GM12878 (cell line): ENCODE measurements at regions not wholly inside any gene's neighbourhood (a gene's known extent, or its start where the extent isn't known, plus 50 kb on each side); places are given as distances from the start of the nearest gene placed in this dataset.

ENCODE experiments used
- ATAC-seq: fragments of 200-7000 bp; cut with Tn5 transposase; 3 replicates; pipeline ENCODE4 v1.9.1; 2020; ENCODE audit warnings: mild to moderate bottlenecking, moderate library complexity
- BruUV-seq: library from RNA; stranded (reverse); fragments of 400-500 nt; replicated peaks from 2 replicates; lab custom pipeline; 2021; lab: Mats Ljungman, UMichigan
- CTCF ChIA-PET: fragments of 300-600 bp; sonication (Branson Sonifier 250); formaldehyde crosslinking; extraction: SDS; loops from one replicate; lab custom pipeline; 2021; ENCODE audit warnings: inconsistent platforms; lab: Yijun Ruan, JAX
- POLR2A ChIA-PET: fragments of 350-600 bp; formaldehyde crosslinking; extraction: SDS; loops from one replicate; lab custom pipeline; 2021; ENCODE audit warnings: inconsistent platforms; lab: Charles Lee
- RAD21 ChIA-PET: fragments of 300-600 bp; sonication (Branson Sonifier 250); formaldehyde crosslinking; loops from one replicate; lab custom pipeline; 2023; ENCODE audit warnings: antibody characterized with exemption; ENCODE audit not compliant: unreplicated experiment; lab: Charles Lee
- SMC1A ChIA-PET: fragments of 300-600 bp; sonication (Branson Sonifier 250); formaldehyde crosslinking; loops from one replicate; lab custom pipeline; 2023; ENCODE audit not compliant: unreplicated experiment, uncharacterized antibody; lab: Charles Lee
- DNase-seq: peaks from one replicate; pipeline ENCODE4 v3.0.0-alpha.2; 2011; ENCODE audit warnings: low read depth, low spot score
- FAIRE-seq: peaks from 3 replicates; lab custom pipeline; 2011; peaks lifted over from hg19 to GRCh38; lab: Jason Lieb, UNC
- H2AFZ ChIP-seq: 2 replicates; pipeline ENCODE4 v1.6.0; 2011; ENCODE audit warnings: low read depth, low read length, control low read depth; ENCODE audit not compliant: control insufficient read depth
- H3K27ac ChIP-seq: 2 replicates; pipeline ENCODE4 v1.5.1; 2011; ENCODE audit warnings: control low read depth; ENCODE audit not compliant: control insufficient read depth, insufficient read depth
- H3K27me3 ChIP-seq, 2 experiments: replicated peaks in 1 of 2; 2 replicates each; pipeline versions ENCODE4 v1.6.0 to v1.6.1; 2011; ENCODE audit warnings: low read length in 1 of 2; ENCODE audit not compliant: control insufficient read depth in 2 of 2, insufficient read depth in 2 of 2
- H3K36me3 ChIP-seq, 2 experiments: 2 replicates each; pipeline ENCODE4 v1.5.1; 2011; ENCODE audit warnings: low read length in 1 of 2; ENCODE audit not compliant: control insufficient read depth in 2 of 2, insufficient read depth in 2 of 2
- H3K4me1 ChIP-seq: 2 replicates; pipeline ENCODE4 v1.6.1; 2011; ENCODE audit warnings: mild to moderate bottlenecking, low read length, moderate library complexity, mixed read lengths; ENCODE audit not compliant: control insufficient read depth, insufficient read depth
- H3K4me2 ChIP-seq: 2 replicates; pipeline ENCODE4 v1.6.0; 2011; ENCODE audit warnings: control low read depth; ENCODE audit not compliant: control insufficient read depth, insufficient read depth
- H3K4me3 ChIP-seq: fragments of 200-600 bp; sonication (generic); 2 replicates; pipeline ENCODE4 v1.5.1; 2016
- H3K79me2 ChIP-seq: 2 replicates; pipeline ENCODE4 v1.6.0; 2011; ENCODE audit warnings: low read length; ENCODE audit not compliant: control insufficient read depth, insufficient read depth
- H3K9ac ChIP-seq: 2 replicates; pipeline ENCODE4 v1.8.0; 2011; ENCODE audit warnings: low read length, control low read depth, mixed read lengths; ENCODE audit not compliant: control insufficient read depth, insufficient read depth
- H3K9me3 ChIP-seq: replicated peaks from 3 replicates; pipeline ENCODE4 v1.5.1; 2011; ENCODE audit warnings: mild to moderate bottlenecking, low read length; ENCODE audit not compliant: control insufficient read depth, insufficient read depth
- H4K20me1 ChIP-seq: 2 replicates; pipeline ENCODE4 v1.6.0; 2011; ENCODE audit not compliant: control insufficient read depth, insufficient read depth
- BMI1 ChIP-seq: fragments of 450-650 bp; IDR thresholded peaks from 2 replicates; pipeline ENCODE4 v1.6.1; 2016; ENCODE audit warnings: mild to moderate bottlenecking, moderate library complexity, borderline replicate concordance
- CBX5 ChIP-seq: sonication (generic); IDR thresholded peaks from 2 replicates; pipeline ENCODE4 v1.6.1; 2016; ENCODE audit warnings: low read depth, moderate library complexity, mild to moderate bottlenecking, inconsistent platforms
- CHD1 ChIP-seq: IDR thresholded peaks from 2 replicates; pipeline ENCODE4 v1.6.1; 2012; ENCODE audit warnings: low read depth, low read length, improper control_type of control experiment
- CHD4 ChIP-seq: fragments of 200-600 bp; sonication (generic); IDR thresholded peaks from 2 replicates; pipeline ENCODE4 v1.6.1; 2016; ENCODE audit warnings: mild to moderate bottlenecking
- DPF2 ChIP-seq: fragments of 450-650 bp; IDR thresholded peaks from 2 replicates; pipeline ENCODE4 v1.6.1; 2017; ENCODE audit warnings: mild to moderate bottlenecking
- FOXK2 ChIP-seq: fragments of 450-650 bp; IDR thresholded peaks from 2 replicates; pipeline ENCODE4 v1.6.1; 2017; ENCODE audit warnings: mild to moderate bottlenecking, moderate library complexity
- FOXM1 ChIP-seq: IDR thresholded peaks from 2 replicates; pipeline ENCODE4 v1.6.1; 2012; ENCODE audit warnings: low read depth, mild to moderate bottlenecking, inconsistent platforms, low read length, moderate library complexity
- GABPA ChIP-seq: IDR thresholded peaks from 2 replicates; pipeline ENCODE4 v1.6.1; 2014; ENCODE audit warnings: antibody characterized with exemption, low read depth, mild to moderate bottlenecking, inconsistent platforms
- HDGF ChIP-seq: fragments of 450-650 bp; IDR thresholded peaks from 2 replicates; pipeline ENCODE4 v1.6.1; 2016; ENCODE audit warnings: antibody characterized with exemption
- KDM1A ChIP-seq: fragments of 200-600 bp; sonication (generic); IDR thresholded peaks from 2 replicates; pipeline ENCODE4 v1.6.1; 2016; ENCODE audit warnings: borderline replicate concordance
- MEF2A ChIP-seq: IDR thresholded peaks from 2 replicates; pipeline ENCODE4 v1.6.1; 2011; ENCODE audit warnings: low read depth, mild to moderate bottlenecking, low read length, moderate library complexity; ENCODE audit not compliant: insufficient read depth
- MXI1 ChIP-seq: fragments of 150-350 bp; IDR thresholded peaks from 2 replicates; pipeline ENCODE4 v1.6.1; 2011; ENCODE audit warnings: low read depth, mild to moderate bottlenecking, inconsistent platforms, low read length, improper control_type of control experiment
- NR2C2 ChIP-seq: IDR thresholded peaks from 2 replicates; pipeline ENCODE4 v1.6.1; 2011; ENCODE audit warnings: borderline replicate concordance, low read depth; ENCODE audit not compliant: control insufficient read depth, insufficient read length
- NR2F1 ChIP-seq: fragments of 450-650 bp; conservative IDR thresholded peaks from 2 replicates; pipeline ENCODE4 v1.6.1; 2017; ENCODE audit warnings: mild to moderate bottlenecking
- RELA ChIP-seq: fragments of 450-650 bp; IDR thresholded peaks from 2 replicates; pipeline ENCODE4 v1.8.0; 2014; ENCODE audit warnings: borderline replicate concordance; ENCODE audit not compliant: partially characterized antibody
- SIX5 ChIP-seq: IDR thresholded peaks from 2 replicates; pipeline ENCODE4 v1.6.1; 2011; ENCODE audit warnings: mild to moderate bottlenecking, low read depth, low read length, moderate library complexity; ENCODE audit not compliant: severe bottlenecking
- SKIL ChIP-seq: fragments of 450-650 bp; IDR thresholded peaks from 2 replicates; pipeline ENCODE4 v1.6.1; 2017; ENCODE audit warnings: mild to moderate bottlenecking, low read depth, inconsistent platforms; ENCODE audit not compliant: poor library complexity, severe bottlenecking
- SMAD5 ChIP-seq: IDR thresholded peaks from 2 replicates; pipeline ENCODE4 v1.6.1; 2016; ENCODE audit warnings: antibody characterized with exemption, low read depth
- SMC3 ChIP-seq: IDR thresholded peaks from 2 replicates; pipeline ENCODE4 v1.6.1; 2011; ENCODE audit warnings: low read length, improper control_type of control experiment, borderline replicate concordance
- STAT1 ChIP-seq: fragments of 450-650 bp; conservative IDR thresholded peaks from 2 replicates; pipeline ENCODE4 v1.6.1; 2014; ENCODE audit warnings: antibody characterized with exemption, mild to moderate bottlenecking
- ZBTB33 ChIP-seq: fragments of 450-650 bp; IDR thresholded peaks from 2 replicates; pipeline ENCODE4 v1.6.1; 2017; ENCODE audit warnings: mild to moderate bottlenecking
- ZSCAN29 ChIP-seq: fragments of 450-650 bp; IDR thresholded peaks from 2 replicates; pipeline ENCODE4 v1.6.1; 2017; ENCODE audit warnings: mild to moderate bottlenecking, moderate library complexity
- WGBS: methylation state at CpG from one replicate; pipeline ENCODE4 v1.1.6; 2016; ENCODE audit warnings: low lambda C conversion rate; ENCODE audit not compliant: insufficient replicate concordance, insufficient coverage; ENCODE audit errors: missing lambda C conversion rate; 5-methylcytosine and 5-hydroxymethylcytosine counted together
- in situ Hi-C: fragments of 300-500 bp; cut with MboI; formaldehyde crosslinking; loops from 9 replicates; pipeline ENCODE4 v1.14.3; 2018; ENCODE audit warnings: mixed read lengths
- intact Hi-C: fragments of 100-400 bp; cut with micrococcal nuclease; formaldehyde crosslinking; loops from one replicate; pipeline ENCODE4 v1.14.2; 2022; ENCODE audit not compliant: unreplicated experiment

DNA sequence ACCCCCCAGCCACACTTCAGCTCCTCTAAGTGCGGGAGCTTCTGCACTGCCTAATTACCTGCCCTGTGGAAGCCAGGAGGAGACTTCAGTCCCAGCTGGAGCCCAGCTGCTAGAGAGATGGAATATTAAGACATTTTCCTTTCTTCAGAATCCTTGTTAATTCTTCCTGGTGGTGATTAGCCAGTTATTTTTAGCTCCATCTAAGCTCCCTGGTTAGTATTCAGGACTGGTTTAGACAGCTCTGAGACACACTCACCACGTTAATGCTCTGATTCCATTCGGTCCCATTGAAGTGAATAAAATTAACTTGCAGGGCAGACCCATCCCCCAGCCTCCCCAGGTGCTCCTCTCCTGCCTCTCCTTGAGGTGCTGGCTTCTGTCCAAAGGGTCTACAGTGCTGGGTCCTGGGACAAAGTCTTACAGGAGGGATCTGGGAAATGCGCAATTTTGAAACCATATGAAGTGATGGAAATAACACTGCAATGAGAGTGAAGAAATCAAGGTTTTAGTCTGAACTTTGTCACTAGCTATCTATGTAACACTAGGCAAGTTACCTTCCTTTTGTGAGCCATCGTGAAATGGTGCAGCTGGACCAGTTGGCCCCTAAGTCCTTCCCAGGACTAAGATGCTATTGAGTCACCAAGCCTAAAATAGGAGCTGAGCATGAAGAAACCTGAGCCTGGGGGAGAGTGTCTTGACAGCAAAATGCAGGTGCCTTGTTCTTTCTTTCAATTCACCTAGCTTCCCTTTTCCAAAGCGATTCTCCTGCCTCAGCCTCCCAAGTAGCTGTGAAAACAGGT is 117.4 kb upstream of the ATP1A1 start (continued):
- TF ChIP-seq NR2C2 (no peak), BMI1 (no peak), CBX5 (no peak), GABPA (no peak), KDM1A (no peak), FOXK2 (no peak), ZSCAN29 (no peak), STAT1 (no peak), FOXM1 (no peak)

DNA sequence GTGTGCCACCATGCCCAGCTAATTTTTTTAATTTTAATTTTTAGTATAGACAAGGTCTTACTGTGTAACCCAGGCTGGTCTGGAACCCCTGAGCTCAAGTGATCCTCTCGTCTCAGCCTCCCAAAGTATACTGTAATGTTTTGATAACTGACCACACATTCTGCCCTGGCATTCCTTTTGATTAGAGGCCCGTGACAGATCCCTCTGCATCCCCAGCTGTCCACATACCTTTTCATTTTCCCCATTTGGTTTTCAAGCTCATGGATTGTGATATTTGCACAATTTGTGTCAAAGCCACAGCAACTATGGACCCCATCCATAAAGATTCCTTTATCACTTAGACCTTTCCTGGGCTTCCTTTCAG is 116.8 kb upstream of the ATP1A1 start:
- no peaks in the 10 kb centered on the region for H3K79me2 ChIP-seq
- H3K4me2 ChIP-seq = no peak overlapping the region
- no peak overlapping the region for H2AFZ ChIP-seq
- no peak overlapping the region for H3K27ac ChIP-seq
- no peak overlapping the region for H3K4me3 ChIP-seq
- H3K9me3 ChIP-seq = no peaks in the 10 kb centered on the region
- H3K4me1 ChIP-seq = peaks cover 6% of the 10 kb centered on the region
- POLR2A ChIA-PET = interaction anchor here (1.0 kb wide), 1 partner anchor 144 kb away, joined by 3 read pairs; no protein-coding TSS in a partner anchor
- H3K9ac ChIP-seq = no peak overlapping the region
- BruUV-seq = no TSS peak
- no peaks in the 10 kb centered on the region for H4K20me1 ChIP-seq
- CTCF ChIA-PET = interaction anchor here (0.8 to 1.8 kb wide), 4 partner anchors 14 to 229 kb away, joined by 4 to 5 read pairs (median 4); no protein-coding TSS in a partner anchor
- intact Hi-C loops = no loop called here
- RAD21 ChIA-PET = interaction anchor here (0.8 to 2.3 kb wide), 4 partner anchors 23 to 229 kb away, joined by 3 to 6 read pairs (median 3); no protein-coding TSS in a partner anchor
- DNase-seq (no peak), ATAC-seq (no peak), FAIRE-seq (no peak)
- WGBS = 3% methylated on average over 2 of the region's 2 CpGs
- no peaks in the 10 kb centered on the region for H3K27me3 ChIP-seq
- in situ Hi-C loops = no loop called here
- H3K36me3 ChIP-seq = no peaks in the 10 kb centered on the region
- SMC1A ChIA-PET = interaction anchor here (0.7 to 2.9 kb wide), 6 partner anchors 10 to 231 kb away, joined by 3 to 8 read pairs (median 3); no protein-coding TSS in a partner anchor
- TF ChIP-seq SMAD5 (no peak), NR2F1 (no peak), RELA (no peak), ZSCAN29 (no peak), MEF2A (no peak), CHD1 (no peak), SIX5 (no peak), GABPA (no peak), DPF2 (no peak), ZBTB33 (no peak), HDGF (no peak), SKIL (no peak), MXI1 (no peak), SMC3 (no peak), CHD4 (no peak)
